Umbilical cord (tissue), 1 donor: ENCODE measurements at regions not wholly inside any gene's neighbourhood (a gene's known extent, or its start where the extent isn't known, plus 50 kb on each side); places are given as distances from the start of the nearest gene placed in this dataset.

Source experiments
- DNase-seq: peaks from one replicate; pipeline ENCODE4 v3.0.0-alpha.2; 2015; ENCODE audit warnings: low spot score

- DNase-seq: peak; percentile 24
Measured at GRCh38 chr14:104341532-104342434, 203.4 kb downstream of the KIF26A start.

DNA sequence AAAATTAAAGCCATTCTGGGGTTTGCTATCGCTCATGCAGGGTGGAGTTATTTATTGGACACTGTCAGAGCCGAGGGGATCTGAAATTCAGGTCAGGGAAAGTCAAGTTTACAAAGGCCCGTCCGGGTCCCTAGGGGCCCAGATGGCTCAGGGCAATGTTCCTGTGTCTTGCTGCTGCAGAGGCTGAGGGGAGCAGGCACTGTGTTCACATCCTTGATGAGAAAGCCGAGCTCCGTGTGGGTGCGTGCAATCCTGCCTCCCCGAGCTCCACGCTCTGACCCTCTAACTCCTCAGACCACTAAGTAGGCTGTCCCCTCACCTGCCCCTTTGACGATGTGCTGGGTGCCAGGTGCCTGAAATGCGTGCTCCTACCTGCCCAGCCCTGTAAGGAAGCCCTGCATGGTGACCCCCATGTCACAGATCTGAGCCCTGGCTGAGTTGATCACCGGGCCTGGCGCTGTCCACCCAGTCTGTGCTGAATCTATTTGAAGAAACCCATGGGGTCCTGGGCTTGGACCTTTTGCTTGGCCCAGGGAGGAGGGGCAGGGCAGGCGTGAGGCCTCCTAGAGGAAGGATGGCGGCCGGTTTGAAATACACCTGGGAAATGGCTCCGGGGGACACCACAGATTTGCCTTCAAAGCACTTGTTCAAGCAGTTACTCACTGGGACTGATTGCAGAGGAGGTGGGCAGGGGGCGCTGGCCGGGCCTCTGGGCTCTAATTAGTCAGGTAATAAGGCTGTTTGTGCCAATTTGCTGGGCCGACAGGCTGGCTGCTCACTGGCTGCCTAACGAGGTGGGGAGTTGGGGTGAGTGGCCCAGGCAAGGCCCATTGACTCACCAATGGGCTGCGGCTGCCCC is 204.3 kb downstream of the KIF26A start:
- DNase-seq: no peak

- DNase-seq: no peak
Measured at GRCh38 chr14:104343294-104343625, 204.9 kb downstream of the KIF26A start.

DNA sequence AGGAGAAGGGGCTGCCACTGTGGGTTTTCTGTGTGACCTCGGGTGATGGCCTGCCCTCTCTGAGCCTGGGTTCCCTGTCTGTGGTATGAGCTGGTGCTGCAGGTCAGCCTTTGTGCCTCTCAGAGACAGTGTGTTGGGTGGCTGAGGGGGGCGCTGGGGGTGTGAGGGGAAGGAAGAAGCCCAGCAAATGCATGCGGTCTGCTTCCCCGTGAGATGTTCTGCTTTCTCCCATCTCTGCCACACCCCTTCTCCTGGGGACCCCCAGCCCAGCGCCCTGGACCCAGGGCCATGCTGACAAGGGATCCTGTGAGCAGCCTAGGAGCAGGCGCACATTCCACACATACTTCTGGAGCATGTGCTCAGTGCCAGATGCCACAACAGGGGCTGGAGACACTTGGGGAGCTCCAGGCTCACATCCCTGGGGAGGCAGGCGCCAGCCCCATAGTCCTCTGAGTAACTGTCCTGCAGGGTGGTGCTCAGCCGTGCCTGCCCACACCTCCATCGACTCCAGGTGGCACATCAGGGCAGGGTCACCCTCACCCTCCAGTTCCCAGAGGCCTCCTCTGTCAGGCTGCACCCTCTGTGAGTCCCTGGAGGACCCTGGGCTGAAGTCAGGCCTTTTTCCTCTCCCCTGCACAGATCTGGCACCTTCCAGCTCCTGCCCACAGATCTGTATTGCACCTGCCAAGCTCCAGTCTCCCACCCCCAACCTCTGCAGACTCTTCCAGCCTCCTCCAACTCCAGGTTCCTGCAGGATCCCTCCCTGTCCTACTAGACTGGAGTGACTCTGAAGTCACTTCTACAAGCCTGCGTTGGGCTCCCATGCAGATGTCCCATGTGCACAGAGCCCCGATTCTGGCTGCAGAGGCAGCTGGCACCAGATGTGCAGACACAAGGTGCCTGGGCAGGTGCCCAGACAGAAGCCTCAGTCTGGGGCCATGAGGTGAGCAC is 205.6 kb downstream of the KIF26A start:
- DNase-seq: no peak

DNA sequence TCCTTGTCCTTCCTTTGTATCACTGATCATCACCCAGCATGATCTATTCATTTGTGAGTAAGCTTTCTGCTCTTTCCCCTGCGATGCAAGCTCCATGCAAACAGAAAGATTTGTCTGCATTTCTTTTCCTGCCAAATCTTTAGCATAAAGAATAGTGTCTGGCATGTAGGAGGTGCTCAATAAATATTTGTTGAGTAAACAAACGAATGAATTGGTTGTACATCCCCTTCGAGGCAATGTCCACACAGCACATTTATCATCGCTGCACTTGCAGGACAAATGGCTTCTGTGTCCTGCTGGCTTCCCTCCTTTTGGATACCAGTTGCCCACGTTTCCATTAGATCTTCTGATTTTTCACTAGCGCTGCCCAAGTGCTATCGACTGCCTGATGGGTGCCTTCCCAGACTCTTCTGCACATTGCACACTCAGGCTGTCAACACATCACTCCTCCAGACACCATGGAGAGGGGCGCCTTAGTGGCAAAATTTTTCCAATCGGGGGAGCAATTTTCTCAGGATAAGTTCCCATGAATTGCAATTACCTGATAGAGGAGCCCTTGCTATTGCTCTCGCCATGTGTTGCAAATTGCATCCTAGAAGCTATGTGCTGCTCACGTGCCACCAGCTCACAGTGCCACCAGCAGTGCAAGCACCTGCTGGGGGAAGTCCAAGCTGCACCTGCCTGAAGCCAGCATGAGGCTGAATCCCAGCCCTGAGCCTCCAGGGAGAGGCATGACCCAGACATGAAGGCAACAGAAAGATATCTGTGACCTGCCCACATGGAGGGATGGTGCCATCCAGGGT is 206.6 kb downstream of the KIF26A start:
- DNase-seq: no peak

GRCh38 chr14:104345621-104346462 is 207.5 kb downstream of the KIF26A start:
- DNase-seq: no peak

DNA sequence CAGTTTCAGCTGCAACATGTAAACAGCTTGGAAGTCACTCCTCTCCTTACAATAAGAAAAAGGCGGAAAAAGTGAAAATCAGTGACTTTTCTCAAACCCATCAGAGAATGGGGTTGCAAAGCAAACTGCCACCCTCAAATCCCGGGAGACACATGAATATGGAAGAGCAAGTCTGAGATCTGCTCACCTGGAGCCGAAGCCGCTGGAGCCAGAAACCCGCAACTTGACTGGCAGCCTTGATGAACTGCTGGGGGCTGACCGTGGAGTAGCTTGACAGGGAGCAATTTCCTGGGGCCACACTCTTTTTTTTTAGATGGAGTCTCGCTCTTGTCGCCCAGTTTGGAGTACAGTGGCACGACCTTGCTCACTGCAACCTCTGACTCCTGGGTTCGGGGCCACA is 208.2 kb downstream of the KIF26A start:
- DNase-seq: no peak

DNA sequence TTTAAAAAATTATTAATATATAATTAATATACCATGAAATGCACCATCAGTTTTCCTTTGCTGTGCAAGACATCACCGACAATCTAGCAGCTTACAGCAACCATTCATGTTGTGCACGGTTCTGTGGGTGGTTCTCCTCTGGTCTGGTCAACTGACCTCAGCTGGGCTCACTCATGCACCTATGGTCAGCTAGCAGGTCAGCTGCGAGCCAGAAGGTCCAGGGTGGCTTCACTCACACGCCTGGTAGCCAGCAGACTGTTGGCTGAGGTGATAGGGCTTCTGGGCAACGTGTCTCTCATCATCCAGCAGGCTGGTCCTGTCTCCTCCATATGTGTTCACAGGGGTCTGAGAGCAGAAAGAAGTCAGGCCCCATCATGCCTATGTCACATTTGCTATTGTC is 210.4 kb downstream of the KIF26A start:
- no peak for DNase-seq

DNA sequence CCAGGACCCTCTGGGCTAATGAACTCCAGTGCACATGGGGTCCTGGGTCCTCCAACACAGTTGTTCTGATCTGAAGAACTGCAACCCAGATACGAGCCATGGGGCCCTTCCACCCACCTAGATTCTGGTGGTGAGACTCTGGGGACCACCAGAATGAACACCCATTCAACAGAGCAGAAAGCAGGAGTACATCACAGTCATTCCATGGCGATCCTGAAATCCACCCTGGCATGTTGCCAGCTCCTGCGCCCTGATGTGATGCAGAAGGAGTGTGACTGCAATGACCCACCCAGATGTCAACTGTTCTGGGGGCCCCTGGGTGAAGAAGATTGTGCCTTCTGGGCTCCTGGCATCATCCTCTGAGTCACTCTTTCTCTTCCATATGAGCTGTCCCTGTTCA is 211.6 kb downstream of the KIF26A start:
- no peak for DNase-seq

- peak; percentile 55 for DNase-seq
Measured at GRCh38 chr14:104350463-104351185, 212.2 kb downstream of the KIF26A start.

DNA sequence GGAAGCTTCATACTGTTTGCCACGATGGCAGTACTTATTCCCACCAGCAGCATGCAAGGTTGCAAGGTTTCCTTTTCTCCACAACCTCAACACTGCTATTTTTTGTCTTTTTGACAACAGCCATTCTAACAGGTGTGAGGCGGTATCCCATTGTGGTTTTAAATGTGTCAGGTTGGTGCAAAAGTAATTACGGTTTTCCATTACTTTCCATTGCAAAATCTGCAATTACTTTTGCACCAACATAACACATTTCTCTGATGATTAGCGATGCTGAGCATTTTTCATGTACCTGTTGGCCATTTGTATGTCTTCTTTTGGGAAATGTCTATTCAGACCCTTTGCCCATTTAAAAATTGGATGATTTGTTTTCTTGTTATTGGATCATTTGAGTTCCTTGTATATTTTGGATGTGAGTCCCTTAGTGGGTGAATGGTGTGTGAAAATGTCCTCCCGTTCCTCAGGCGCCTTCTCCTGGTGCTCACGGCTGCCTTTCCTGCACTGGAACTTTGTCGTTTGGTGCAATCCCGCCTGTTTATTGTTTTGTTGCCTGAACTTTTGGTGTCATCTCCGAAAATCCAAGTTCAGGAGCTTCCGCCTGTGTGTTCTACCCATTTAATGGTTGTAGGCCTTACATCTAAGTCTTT is 213.6 kb downstream of the KIF26A start:
- no peak for DNase-seq

DNA sequence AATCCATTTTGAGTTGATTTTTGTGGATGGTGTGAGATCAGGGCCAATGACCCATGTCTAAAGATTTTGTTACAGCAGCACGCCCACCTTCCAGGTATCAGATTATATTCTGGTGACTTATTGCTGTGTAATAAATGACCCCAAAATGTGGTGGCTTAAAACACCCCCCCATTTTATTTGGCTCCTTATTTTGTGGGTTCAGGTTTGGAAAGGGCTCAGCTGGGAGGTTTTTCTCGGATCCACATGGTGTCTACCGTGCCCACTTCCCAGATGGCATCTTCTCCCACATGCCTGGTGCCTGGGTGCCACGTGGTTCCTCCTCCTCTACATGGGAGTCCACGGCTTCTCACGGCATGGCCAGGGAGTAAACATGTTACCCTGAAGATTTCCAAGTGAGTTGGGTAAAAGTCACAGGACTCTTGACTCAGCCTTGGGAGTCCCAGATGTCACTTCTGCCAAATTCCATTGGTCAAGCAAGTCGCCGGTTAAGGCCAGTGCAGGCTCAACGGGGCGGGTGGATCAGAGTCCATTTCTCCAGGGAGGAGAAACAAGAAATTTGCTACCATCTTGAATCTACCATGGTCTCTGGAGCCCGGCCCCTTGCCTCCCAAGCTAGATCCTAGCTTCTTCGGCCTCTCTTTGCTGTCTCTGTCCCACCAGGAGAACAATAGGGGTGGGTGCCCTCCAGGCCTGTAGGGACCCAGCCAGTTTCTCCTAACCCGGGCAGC is 214.3 kb downstream of the KIF26A start:
- DNase-seq: no peak

- no peak for DNase-seq
Measured at GRCh38 chr14:104353221-104353920, 215.0 kb downstream of the KIF26A start.

- DNase-seq: no peak
Measured at GRCh38 chr14:104353921-104354701, 215.7 kb downstream of the KIF26A start.

GRCh38 chr14:104355101-104356019 is 217.0 kb downstream of the KIF26A start:
- no peak for DNase-seq
